Vagina (tissue), 2 donors: ENCODE measurements at regions not wholly inside any gene's neighbourhood (a gene's known extent, or its start where the extent isn't known, plus 50 kb on each side); places are given as distances from the start of the nearest gene placed in this dataset.

Experiments used
- POLR2A ChIP-seq, 2 donors: fragments of 450-650 bp; IDR thresholded peaks; one replicate each; pipeline ENCODE4 v1.6.1; 2017; ENCODE audit warnings: antibody characterized with exemption in 2 of 2, mild to moderate bottlenecking in 2 of 2, moderate library complexity in 2 of 2
- TF ChIP-seq, protein P1 (sequence below), 3 experiments: fragments of 450-650 bp in 2 of 3; fragments of 200-600 bp in 1 of 3; sonication (generic) in 1 of 3; IDR thresholded peaks; one replicate each; pipeline ENCODE4 v1.5.1; 2017 to 2019; ENCODE audit warnings: antibody characterized with exemption in 3 of 3, mild to moderate bottlenecking in 2 of 3, moderate library complexity in 2 of 3

DNA sequence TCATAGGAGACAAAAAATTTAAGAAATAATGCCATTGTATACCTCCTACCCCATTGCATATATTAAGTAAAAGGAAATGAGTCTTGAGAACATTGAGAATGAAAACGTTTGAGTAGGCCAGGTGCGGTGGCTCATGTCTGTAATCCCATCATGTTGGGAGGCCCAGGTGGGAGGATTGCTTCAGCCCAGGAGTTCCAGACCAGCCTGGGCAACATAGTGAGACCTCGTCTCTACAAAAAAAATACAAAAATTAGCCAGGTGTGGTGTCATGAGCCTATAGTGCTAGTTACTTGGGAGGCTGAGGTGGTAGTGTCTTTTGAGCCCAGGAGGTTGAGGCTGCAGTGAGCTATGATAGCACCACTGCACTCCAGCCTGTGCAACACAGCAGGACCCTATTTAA is 107.7 kb upstream of the MGAT5 start:
- TF ChIP-seq, protein P1, sequence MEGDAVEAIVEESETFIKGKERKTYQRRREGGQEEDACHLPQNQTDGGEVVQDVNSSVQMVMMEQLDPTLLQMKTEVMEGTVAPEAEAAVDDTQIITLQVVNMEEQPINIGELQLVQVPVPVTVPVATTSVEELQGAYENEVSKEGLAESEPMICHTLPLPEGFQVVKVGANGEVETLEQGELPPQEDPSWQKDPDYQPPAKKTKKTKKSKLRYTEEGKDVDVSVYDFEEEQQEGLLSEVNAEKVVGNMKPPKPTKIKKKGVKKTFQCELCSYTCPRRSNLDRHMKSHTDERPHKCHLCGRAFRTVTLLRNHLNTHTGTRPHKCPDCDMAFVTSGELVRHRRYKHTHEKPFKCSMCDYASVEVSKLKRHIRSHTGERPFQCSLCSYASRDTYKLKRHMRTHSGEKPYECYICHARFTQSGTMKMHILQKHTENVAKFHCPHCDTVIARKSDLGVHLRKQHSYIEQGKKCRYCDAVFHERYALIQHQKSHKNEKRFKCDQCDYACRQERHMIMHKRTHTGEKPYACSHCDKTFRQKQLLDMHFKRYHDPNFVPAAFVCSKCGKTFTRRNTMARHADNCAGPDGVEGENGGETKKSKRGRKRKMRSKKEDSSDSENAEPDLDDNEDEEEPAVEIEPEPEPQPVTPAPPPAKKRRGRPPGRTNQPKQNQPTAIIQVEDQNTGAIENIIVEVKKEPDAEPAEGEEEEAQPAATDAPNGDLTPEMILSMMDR (IDR thresholded peaks at IDR 0.05), result no peak
- no peak for TF ChIP-seq POLR2A (IDR thresholded peaks at IDR 0.05)
